NB4 (cell line): ENCODE measurements at regions not wholly inside any gene's neighbourhood (a gene's known extent, or its start where the extent isn't known, plus 50 kb on each side); places are given as distances from the start of the nearest gene placed in this dataset.

Source experiments
- DNase-seq: peaks from one replicate; pipeline ENCODE4 v3.0.0; 2010; ENCODE audit warnings: low read depth
- H3K4me3 ChIP-seq: one replicate; pipeline ENCODE4 v1.5.1; 2011; ENCODE audit warnings: mild to moderate bottlenecking, low read depth, low read length, moderate library complexity
- CTCF ChIP-seq: IDR thresholded peaks from one replicate; pipeline ENCODE4 v1.5.1; 2012; ENCODE audit warnings: low read depth, low read length
- MAX ChIP-seq: IDR thresholded peaks from 2 replicates; pipeline ENCODE4 v1.6.1; 2011; ENCODE audit warnings: low read depth, low read length
- MYC ChIP-seq: IDR thresholded peaks from 2 replicates; pipeline ENCODE4 v1.6.1; 2011; ENCODE audit warnings: low read depth, low read length
- POLR2A ChIP-seq: IDR thresholded peaks from 2 replicates; pipeline ENCODE4 v1.6.1; 2011; ENCODE audit warnings: mild to moderate bottlenecking; ENCODE audit not compliant: insufficient read length; ENCODE audit errors: extremely low read depth

DNA sequence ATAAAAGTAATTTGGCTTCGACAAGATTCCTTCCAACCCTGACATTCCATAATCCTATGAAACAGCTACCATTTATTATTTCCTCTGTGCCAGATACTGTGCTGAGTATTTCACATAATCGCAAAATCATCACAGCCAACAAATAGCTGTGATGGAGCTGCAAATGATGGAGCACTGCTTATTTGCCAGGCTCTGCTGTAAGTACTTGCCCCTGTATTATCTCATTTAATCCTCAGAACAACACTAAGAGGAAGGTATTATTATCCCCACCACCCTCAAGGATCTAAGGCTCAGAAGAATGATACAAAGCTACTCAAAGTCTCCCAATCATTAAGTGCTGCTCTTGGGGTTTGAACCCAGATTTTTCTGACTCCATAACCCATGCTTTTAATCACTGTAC lies 145.5 kb downstream of the CCDC34 start:
- TF ChIP-seq MYC (no peak), CTCF (no peak), POLR2A (no peak), MAX (no peak)

DNA sequence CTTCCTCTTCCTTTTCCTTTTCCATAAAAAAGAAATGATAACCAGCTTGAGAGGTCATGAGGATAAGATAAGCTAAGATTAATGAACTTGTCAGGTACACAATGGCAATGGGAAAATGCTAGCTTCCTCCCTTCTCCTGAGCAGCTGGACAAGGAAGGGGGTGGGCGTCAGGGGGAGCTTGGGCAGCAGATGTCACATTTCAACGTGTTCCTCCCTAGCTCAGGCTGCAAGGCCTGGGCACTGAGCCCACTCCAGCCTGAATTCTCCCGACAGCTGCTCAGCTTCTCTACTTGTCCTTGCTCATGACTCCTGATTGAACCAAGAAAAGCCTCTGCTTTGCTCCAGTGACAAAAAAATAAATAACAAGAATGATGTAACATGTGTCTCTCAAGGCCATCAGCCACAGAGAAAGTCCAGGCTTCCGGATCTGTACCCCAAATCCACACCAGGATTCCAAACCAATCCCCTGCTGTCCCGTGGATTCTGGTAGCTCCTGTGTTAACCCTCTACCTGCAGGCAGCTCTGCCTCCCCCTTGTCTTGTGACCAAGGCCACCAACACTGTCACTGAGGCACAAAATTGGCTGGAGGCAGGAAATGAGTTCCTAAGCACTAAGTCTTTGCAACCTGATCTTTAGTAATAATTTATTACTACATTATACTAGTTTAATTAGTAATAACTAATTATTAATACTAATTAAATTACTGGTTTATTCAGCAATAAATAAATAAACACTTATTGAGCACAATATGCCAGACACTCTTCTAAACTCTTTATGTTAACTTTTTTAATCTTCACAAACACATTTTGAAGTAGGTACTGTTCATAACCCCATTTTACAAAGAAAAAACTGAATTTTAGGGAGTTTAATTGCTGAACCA lies 146.5 kb downstream of the CCDC34 start:
- H3K4me3 ChIP-seq, result no peak overlapping the region
- no peak for TF ChIP-seq CTCF
- no peak for TF ChIP-seq MYC
- no peak for TF ChIP-seq POLR2A
- no peak for TF ChIP-seq MAX
- no peak for DNase-seq

More for the DNA sequence above, 145.5 kb downstream of the CCDC34 start:
- no peak for DNase-seq
- H3K4me3 ChIP-seq, result no peak overlapping the region

- DNase-seq, result no peak
- TF ChIP-seq MAX (no peak), MYC (no peak), CTCF (no peak), POLR2A (no peak)
- no peak overlapping the region for H3K4me3 ChIP-seq
Measured at GRCh38 chr11:27215471-27216269, 147.3 kb downstream of the CCDC34 start.

- H3K4me3 ChIP-seq, result no peak overlapping the region
- no peak for TF ChIP-seq POLR2A
- no peak for TF ChIP-seq MYC
- TF ChIP-seq MAX, result no peak
- no peak for TF ChIP-seq CTCF
- DNase-seq, result no peak
Measured at GRCh38 chr11:27214713-27215112, 148.3 kb downstream of the CCDC34 start.

DNA sequence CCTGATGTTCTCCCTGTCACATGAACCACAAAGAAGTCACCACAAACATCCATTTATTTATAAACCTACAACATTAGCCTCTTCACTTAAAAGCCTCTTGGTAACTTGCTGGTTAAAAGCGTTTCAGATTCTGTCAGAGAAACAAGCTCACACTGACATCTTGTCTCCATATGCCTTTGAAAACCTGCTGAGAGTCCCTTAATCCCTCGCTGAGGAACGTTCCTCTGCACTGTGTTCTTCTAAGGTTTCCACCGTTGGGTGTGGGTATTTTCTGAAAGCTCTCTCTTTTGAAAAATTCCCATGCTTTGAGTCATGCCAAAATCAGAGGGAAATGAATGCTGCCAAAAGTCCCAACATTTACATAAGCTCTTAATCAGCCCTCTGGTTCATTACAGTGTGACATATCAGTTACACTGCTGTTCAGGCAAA lies 149.8 kb downstream of the CCDC34 start:
- TF ChIP-seq MYC, result no peak
- no peak for TF ChIP-seq MAX
- no peak for TF ChIP-seq POLR2A
- TF ChIP-seq CTCF, result no peak
- no peak overlapping the region for H3K4me3 ChIP-seq
- DNase-seq, result no peak
